Hindlimb muscle (tissue), 1 donor: ENCODE measurements at regions not wholly inside any gene's neighbourhood (a gene's known extent, or its start where the extent isn't known, plus 50 kb on each side); places are given as distances from the start of the nearest gene placed in this dataset.

Experiments
- DNase-seq: peaks from one replicate; pipeline ENCODE4 v3.0.0-alpha.2; 2013

DNA sequence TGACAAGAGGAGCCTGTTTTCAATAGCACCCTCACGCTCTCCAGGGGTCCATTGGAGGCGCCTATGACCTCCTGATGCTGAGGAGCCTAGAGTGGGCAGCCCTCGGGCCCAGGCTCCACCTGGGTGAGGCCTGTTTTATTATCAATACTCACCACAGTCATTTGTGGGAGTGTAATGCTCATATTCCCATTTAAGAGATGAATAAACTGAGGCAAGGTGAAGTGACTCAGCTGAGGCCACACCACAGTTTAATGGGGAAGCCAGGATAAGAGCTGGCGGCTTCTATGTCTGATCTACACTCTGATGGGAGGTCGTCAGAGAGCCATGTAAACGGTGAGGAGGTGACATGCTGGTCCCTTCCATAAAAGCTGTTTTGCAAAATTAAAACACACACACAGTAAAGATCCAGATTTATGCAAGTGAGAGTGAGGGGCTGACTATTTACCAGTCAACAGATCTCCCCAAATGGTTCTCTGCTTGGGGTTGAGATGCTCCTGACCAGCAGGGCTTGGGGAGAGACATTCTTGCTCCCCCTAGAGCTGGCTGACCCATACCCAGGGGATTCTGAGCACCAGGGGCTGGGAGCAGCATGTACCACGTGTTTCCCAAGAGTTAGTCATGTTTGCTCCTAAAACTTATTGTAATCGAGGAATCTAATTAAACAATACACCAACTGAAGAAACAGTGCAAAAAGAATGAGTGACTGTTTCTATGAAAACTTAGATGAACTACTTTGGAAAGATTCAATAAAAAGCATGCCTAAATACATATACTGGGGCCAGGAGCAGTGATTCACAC lies 81.0 kb upstream of the INSIG1 start:
- no peak for DNase-seq

DNA sequence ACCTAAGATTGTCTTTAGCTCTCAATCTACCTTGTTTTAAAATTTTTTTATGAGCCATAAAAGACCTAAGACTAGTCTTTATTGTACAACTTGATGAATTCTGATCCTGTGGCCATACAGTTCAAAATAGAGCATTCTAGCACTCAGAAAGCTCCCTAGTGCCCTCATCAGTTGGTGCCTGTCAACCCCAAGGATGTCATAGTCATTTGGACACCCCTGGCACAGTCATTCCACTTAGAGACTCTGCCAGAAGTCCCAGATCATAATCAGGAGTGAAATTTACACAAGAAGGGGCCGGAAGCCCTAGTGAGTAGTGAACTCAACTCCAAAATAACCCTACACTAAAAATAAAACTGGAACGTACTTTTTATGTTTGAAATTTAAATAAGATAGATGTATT lies 80.0 kb upstream of the INSIG1 start:
- no peak for DNase-seq

DNA sequence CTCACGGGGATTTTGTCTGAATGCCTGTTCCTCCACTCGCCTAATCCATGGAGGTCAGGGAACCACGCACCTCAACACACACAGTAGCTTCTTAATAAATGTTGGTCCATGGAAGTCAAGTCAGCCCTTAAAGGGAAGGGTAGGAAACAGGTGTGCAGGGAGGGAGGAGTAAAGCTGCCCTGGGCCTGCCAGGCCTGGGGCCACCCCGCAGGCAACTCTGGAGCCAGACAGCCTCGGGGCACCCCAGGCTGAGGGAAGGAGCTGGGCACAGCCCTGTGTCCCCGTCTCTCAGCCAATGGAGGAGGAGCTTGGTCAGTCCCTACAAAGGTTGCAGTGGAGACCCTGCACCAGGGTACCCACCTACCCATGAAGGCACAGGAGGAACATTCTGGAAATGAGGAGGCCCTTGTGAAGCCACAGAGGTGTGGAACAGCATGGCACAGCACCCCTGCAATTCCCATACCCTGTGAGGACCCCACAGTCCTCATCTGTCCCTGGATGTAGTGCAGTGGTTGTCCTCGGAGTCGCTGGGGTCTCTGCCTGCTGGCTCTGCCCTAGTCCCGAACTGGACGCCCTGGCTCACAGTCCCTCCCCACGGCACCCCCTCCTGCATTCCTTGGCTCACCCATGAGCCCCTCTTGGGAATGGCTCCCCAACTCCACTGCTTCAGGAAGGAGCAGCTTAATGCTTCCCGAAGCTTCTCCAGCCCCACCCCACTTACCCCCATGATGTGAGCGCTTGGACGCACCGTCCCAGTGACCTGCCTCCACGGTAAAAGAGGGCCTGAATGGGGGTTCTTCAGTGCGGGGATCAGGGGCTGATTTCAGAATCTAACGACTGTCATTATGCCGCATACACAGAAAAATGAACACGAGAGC lies 79.2 kb upstream of the INSIG1 start:
- no peak for DNase-seq

DNA sequence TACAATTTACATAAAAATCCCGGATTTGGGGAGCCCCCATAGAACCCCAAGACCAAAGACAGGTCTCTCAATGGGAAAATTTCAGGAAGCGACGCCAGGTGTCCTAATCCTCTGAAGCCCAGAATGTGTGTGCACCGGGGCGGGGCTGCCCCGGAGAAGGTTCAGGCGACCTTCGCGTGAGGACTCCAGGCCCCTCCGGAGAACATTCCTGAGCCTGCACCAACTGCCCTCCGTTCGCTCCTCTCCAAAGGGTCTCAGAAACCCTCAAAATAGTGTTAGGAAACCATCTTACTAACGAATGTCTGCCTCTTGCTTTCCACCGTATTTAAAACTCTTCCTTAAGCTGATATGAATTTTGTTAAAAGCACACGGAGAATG lies 78.5 kb upstream of the INSIG1 start:
- no peak for DNase-seq

DNA sequence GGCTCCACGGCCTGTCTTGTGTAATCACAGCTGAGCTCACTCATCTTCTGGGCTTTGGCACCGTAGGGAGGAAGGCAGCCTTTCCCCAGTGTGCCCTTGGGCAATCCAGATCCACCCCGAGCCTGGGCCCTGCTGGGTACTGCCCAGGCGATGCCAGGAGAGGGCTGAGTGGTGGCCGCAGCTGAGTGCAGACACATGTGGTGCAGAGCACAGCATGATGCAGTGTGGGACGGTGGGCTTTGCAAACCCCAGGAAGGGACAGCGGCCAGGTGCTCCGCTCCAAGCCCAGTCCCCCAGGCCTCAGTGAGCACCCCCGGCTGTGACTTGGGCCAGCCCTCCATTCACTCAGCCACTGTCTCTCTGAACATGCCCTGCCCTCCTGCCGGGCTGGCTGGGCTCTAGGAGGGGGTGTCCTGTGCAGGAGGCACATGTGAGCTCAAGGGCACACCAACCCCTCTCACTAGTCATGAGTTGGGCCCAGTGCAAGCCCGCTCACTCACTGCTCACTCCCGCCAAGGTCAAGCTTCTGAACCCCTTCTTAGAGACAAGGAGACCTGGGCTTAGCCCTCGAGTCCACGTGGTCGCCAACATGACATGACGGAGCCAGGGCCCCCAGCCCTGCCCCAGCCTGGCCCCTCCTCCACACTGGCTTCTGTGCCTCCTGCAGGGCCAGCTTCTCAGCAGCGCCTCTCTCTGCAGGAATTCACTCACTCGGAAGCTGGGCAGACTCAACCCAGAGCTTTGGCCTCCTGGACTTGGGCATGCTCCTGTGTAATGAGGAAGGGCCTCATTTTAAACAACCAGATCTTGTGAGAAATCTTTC lies 77.5 kb upstream of the INSIG1 start:
- no peak for DNase-seq

DNA sequence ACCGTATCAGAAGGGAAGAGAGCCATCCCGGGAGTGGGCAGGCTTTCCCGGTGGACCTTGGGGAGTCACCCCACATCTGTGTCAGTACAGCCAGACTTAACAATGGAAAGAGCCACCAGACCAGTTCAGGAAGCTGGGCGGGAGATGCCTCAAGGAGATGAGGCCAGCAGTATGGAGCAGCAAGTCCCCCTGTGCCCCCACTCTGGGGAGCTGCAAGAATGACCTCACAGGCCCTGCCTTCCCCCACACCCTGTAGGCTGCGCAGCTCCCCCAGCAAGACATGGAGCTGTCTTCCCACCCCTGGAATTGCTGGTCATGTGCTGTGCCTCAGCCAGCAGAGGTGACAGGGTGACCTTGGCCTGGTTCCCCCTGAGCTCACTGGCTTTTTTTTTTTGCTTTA lies 76.8 kb upstream of the INSIG1 start:
- no peak for DNase-seq

DNA sequence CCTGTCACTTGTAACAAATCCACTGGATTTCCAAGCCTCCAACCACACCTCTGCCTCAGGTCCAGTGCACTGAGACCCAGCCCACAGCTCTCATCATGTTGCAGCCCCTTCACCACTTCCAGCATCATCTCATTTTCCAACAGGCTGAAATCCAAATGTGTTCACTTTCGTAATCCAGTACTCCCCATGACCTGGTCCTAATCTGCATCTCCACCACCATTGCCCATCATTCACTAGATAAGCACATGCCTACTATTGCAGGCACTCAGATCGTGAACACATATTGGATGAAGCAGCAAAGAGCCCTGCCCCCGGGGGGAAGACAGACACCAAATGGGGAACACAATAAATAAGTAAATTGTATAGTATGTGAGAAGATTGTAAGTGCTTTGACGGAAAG lies 76.1 kb upstream of the INSIG1 start:
- DNase-seq: no peak

DNA sequence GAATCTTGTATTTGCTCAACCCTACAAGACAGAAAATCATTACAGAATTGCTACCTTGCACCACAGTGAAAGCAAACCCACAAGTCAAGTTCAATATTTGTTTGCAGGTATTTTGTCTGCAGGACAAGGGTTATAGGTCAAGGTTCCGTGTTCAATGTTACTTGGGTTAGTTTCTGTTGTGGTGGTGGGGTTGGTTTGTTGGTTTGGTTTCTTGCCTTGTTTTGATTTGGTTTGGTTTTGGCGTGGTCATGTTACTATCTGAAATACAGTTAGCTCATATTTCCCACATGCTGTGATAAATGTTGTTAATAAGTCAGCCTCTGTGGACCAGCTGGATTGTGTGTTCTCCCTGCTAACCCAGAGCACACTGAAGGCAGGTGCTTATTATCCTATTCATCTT lies 75.6 kb upstream of the INSIG1 start:
- DNase-seq: no peak

DNA sequence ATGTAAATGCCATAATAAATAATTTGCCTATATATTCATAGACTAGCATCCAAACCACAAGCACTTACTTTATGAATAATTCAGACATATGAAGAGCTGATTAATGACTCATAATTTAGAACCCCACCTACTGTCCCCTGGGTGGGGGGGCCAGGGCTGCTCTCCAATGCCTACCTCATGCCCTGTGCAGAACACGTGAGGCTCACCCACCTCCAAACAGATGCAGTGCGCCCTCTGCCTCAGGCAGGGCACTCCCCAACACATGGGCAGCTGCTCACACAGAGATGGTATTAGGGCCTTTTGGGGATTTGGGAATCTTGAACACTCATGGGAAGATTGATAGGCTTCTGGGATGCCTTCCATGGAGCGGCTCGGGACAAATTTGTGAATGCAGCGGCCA lies 75.1 kb upstream of the INSIG1 start:
- DNase-seq: no peak

DNA sequence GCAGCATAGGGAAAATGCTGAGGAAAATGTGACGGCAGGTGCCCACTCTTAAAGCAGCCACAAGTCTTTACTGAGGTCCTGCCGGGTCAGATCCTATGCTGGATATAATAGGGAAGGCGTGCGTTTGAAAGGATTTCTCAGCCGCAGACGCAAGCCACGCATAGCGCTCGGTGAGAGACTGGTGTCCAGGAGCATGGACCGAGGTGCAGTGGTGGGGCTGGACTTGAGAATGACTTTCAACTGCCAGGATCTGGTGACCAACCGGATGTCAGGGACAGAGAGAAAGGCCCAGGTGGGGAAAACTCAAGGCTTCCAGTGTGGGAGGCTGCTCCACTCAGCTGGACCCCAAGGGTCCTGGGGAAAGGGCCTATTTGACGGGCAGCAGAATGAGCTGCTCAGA lies 74.7 kb upstream of the INSIG1 start:
- no peak for DNase-seq

DNA sequence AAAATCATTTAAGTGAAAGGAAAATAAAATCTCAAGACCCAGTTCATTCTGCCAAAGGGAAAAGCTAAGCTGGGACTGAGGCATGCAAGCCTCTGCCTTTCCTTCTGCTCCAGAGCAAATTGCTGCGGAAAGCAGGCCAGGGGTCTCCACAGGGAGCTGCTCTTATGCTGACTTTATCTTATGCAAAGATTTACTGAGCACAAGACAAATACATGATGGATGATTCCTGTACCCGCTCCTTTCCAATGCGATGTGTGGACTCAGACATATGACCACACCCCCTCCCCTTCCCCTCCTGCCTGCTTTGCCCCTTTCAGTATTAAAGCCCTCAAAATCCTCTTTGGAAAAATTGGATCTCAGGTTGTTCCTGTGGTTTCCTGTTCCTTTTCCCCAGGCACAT lies 74.2 kb upstream of the INSIG1 start:
- no peak for DNase-seq

DNA sequence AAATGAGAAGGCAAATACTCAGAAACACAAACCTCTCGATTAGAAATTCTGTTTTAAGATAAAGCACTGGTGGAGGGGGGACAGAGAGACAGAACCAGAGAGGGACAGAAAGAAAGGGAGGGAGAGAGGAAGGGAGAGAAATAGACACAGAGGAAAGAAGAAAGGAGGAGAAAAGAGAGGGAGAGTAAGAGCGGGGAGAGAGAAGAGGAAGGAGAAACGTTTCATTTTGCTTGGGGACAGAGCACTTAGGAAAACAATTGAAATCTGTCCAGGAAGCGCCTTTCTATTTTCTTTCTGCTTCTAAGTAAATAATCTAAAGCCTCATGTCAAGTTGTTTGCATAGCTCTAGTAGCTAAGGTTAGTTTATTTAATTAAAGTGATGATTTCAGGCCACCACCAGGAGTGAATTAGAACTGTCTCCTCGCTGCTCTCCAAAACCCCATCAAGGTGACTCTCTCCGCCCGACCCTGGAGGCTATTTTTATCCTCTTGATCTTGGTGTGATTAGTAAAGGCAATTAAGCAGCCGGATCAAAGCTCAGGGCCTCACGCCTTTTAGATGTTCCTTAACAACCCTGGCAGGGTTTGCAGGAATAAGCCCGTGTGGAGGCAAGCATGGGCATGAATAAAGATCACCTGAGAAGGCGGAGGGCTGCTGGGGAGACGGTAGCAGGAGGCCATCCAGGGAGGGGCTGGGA lies 73.4 kb upstream of the INSIG1 start:
- no peak for DNase-seq

DNA sequence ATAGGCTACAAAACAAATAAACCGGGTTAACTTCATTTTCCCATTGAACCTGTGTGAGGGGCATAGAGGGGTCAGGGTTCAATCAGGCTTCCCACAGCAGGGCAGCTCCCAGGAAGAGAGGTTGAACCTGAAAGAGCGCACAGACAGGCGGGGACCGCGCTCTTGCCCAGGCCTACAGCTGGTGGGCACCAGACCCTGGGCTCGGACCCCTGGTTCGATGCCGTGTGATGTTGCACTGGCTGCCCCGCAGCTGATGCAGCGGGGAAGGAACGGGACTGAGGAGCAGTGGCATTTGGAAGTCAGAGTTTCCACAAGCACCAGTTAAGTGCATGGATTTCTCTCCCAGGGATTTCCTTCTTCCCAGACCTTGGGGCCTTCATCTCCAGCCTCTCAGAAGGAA lies 72.6 kb upstream of the INSIG1 start:
- no peak for DNase-seq

DNA sequence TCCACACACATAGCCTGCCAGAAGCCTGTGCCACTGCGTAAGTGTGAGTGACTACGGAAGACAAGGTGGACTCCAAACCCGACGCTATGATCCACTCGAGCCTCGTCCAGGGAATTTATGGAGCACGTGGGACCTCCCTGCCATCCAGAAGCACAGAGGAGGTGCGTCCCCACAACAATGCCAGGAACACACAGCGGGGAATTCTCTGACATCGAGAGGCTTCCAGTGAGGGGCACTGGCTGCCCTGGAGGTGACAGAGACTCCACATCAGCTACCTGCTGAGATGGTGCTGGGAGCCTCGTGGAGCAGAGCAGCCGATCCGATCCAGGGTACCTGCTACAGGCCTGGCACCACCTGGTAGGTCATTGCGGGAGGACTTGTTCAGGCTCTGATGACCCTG lies 72.2 kb upstream of the INSIG1 start:
- DNase-seq: no peak

DNA sequence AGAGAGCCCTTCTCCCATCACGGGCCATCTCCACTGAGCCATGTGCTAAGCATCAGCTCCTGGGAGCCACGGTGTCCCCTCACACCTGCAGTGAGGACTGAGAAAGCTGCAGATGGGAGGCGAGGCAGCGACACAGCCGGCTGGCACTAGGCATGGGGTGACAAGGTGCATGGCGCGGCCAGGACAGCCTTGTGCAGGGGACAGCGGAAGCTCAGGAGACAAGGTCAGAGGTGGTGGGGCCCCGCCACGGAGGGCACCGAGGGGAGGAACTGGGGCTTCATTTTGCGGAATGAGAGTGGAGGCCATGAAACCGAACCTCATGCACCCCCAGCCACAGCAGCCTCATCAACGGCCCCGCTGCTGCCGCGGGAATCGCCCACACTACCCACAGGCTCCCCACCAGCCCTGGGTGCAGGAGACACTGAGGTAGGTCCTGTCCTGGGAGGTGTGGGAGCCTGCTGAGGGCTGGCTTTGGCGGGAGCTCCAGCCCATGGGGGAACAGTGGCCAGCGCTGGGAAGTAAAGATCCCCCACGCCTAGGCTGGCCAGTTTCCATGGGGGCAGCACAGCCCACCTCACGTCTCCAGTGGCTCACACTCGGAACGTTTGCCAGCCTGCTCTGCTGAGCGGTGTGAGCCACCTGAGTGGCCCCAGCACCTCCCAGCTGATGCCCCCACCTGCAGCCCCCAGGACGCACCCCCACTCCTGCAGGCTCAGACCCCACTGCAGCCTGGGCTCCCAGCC lies 71.2 kb upstream of the INSIG1 start:
- DNase-seq: no peak

DNA sequence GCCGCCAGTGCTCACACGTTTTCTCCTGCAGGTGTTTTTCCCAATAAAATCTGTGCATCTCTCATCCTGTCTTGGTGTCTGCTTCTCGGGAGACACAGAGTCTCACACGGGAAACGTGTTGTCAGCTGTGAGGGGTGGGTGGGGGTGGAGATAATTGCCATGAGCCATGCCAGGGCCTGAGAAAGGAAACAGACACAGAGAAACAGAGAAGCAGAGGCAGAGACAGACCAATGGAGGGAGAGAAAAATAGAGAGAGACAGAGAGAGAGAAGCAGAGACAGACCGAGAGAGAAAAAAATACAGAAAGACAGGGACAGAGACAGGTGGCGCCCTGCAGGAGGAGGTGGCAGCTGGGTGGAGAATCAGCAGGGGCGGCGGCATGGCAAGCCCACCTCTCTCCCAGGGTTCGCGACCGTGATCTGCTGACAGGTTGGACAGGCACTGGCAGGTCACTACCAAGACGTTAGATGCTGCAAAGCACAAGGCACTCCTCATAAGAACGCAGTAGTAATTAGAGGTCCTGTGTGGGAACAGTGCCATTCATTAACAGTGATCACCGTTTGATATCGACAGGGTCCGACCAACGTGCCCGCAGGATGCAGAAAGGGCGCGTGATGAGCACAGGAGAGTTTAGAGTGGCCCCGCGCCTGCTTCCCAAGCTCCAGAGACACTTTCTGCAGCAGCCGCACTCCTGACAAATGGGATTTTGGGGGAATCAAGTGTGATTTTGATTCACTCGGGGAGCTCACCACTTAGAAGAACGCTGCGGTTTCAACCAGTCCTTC lies 70.5 kb upstream of the INSIG1 start:
- DNase-seq: no peak

DNA sequence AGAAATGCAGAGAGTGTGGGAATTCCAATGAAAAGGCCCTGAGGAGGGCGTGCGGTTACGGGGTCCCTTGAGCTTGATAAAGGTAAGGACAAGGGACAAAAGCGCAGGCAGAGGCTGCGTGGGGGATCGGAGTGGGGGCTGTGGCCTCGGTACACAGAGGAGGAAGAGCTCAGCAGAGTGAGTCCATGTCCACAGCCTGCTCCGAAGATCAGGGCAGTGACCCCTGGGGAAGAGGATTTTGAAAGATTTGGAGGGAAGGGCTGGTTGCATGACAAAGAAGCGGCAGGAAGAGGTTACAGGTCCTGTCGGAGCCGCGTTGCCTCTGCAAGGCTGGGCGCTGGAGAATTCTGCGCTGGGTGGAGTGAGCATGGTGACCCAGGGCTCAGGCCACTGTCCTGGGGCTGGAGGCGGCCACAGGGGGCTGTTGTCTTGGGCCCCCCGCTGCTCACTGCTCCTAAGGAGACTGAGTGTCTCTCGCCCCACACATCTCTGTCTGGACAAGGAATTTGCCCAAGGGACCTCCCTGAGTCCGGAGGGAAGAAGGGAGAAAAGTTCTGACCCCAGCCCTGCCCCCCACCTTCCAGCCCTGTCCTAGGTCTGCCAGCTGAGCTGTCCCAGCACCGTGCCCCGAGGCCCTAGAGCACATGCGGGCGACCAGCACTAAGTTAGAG lies 69.8 kb upstream of the INSIG1 start:
- DNase-seq: no peak

DNA sequence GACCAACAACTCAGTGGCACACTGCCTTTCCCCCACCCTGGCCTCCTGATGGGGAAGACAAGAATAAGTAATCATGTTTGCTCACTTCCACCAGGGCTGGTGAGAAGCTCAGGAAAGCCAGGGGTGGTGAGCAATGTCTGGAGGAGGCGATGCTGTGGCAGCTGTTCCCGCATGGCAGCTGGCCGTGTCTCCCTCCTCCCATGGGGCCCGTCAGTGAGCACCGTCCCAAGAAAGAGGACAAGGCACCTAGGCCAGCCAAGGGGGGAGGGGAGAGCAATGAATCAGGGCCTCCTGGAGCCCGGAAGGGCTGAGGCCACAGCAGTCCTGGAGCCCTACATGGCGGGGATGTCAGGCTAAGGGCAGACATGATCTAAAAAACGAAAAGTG lies 69.2 kb upstream of the INSIG1 start:
- DNase-seq: no peak

DNA sequence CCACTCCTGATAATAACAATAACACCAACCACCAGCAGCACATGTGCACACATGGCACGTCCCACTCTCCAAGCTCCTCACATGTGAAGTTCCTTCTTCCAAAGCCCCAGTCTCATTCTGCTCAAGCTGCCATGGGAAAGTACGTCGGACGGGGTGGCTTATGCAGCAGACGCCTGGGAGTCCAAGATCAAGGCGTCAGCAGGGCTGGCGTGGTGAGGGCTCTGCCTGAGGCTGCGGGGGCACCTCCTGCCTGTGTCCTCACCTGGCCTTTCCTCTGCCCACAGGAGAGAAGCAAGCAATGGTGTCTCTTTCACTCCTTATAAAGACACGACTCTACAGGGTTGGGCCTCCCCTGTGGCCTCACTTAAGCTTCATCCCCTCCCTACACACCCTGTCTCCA lies 68.8 kb upstream of the INSIG1 start:
- no peak for DNase-seq

DNA sequence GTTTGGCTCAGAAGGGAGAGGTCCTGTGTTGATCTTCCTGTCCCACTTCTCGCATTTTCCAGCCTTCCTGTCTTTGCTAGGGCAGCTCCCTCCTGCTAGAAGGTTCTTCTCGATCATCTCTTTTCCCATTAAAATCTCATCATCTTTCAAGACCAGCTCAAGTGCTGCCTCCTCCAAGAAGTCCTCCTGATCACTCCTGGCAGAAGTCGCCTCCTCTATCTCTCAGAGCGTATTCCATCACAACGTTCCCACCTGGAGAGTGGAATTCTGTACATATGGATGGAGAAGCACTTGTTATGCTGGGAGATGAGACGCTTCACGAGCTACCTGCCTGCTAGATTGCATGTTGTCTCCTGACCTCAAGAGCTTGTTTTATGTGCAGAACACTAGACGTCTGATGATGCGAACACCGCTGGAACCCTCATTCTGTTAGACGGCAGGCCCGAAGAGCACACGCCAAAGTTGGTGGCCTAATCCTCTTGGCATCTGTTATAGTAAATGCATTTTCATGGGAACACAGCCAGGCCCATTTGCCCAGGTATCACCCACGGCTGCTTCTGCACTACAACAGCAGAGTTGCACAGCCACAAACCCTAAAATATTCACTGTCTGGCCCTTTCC lies 68.0 kb upstream of the INSIG1 start:
- DNase-seq: no peak
